IPS DF 6.9 (cell line): ENCODE measurements at regions not wholly inside any gene's neighbourhood (a gene's known extent, or its start where the extent isn't known, plus 50 kb on each side); places are given as distances from the start of the nearest gene placed in this dataset.

Experiments
- DNase-seq: peaks from one replicate; pipeline ENCODE4 v3.0.0-alpha.2; 2013; ENCODE audit warnings: low read depth, low spot score
- H3K27ac ChIP-seq: one replicate; pipeline ENCODE4 v1.5.1; 2013; ENCODE audit warnings: low read length, control low read depth
- H3K27me3 ChIP-seq: 2 replicates; pipeline ENCODE4 v1.6.1; 2013; ENCODE audit warnings: mild to moderate bottlenecking, low read length; ENCODE audit not compliant: control insufficient read depth, insufficient read depth
- H3K36me3 ChIP-seq: 2 replicates; pipeline ENCODE4 v1.6.1; 2013; ENCODE audit warnings: low read length; ENCODE audit not compliant: control insufficient read depth, insufficient read depth
- H3K4me1 ChIP-seq: 2 replicates; pipeline ENCODE4 v1.6.1; 2013; ENCODE audit warnings: low read length; ENCODE audit not compliant: control insufficient read depth, insufficient read depth
- H3K4me3 ChIP-seq: 2 replicates; pipeline ENCODE4 v1.5.1; 2013; ENCODE audit warnings: mild to moderate bottlenecking, low read length
- H3K9me3 ChIP-seq: 2 replicates; pipeline ENCODE4 v1.6.1; 2013; ENCODE audit warnings: low read length, inconsistent platforms; ENCODE audit not compliant: control insufficient read depth, insufficient read depth
- WGBS: extraction: QIAGEN DNeasy Blood & Tissue Kit; methylation state at CpG from one replicate; pipeline ENCODE4 v1.1.7; 2013; ENCODE audit warnings: mixed read lengths, missing lambda C conversion rate; ENCODE audit not compliant: insufficient read length, insufficient coverage; 5-methylcytosine and 5-hydroxymethylcytosine counted together

GRCh38 chr14:34027130-34027989 lies 76.5 kb upstream of the EGLN3 start:
- DNase-seq: no peak
- H3K4me1 ChIP-seq: 0 out of 2 replicates have a peak, but pooled peaks cover 1% of the 10 kb centered on the region
- WGBS: no CpG with 5 or more reads among the region's 3 CpGs
- no peak overlapping the region for H3K27ac ChIP-seq
- H3K4me3 ChIP-seq: no peak overlapping the region
- no peaks in the 10 kb centered on the region for H3K9me3 ChIP-seq
- no peaks in the 10 kb centered on the region for H3K36me3 ChIP-seq
- no peaks in the 10 kb centered on the region for H3K27me3 ChIP-seq

- no peaks in the 10 kb centered on the region for H3K27me3 ChIP-seq
- H3K4me3 ChIP-seq: no peak overlapping the region
- H3K9me3 ChIP-seq: no peaks in the 10 kb centered on the region
- H3K36me3 ChIP-seq: no peaks in the 10 kb centered on the region
- no CpG with 5 or more reads among the region's 4 CpGs for WGBS
- DNase-seq: no peak
- no peak overlapping the region for H3K27ac ChIP-seq
- H3K4me1 ChIP-seq: 0 out of 2 replicates have a peak, but pooled peaks cover 1% of the 10 kb centered on the region
Observed at GRCh38 chr14:34025325-34026017, 74.6 kb upstream of the EGLN3 start.

GRCh38 chr14:34024768-34025144 lies 73.9 kb upstream of the EGLN3 start:
- no peaks in the 10 kb centered on the region for H3K9me3 ChIP-seq
- no peaks in the 10 kb centered on the region for H3K36me3 ChIP-seq
- no peak overlapping the region for H3K4me3 ChIP-seq
- H3K27ac ChIP-seq: no peak overlapping the region
- no peaks in the 10 kb centered on the region for H3K27me3 ChIP-seq
- WGBS: no CpG with 5 or more reads among the region's 2 CpGs
- no peak for DNase-seq
- H3K4me1 ChIP-seq: 0 out of 2 replicates have a peak, but pooled peaks cover 1% of the 10 kb centered on the region

- WGBS: no CpG with 5 or more reads among the region's 13 CpGs
- DNase-seq: no peak
Observed at GRCh38 chr14:34023824-34024767, 73.2 kb upstream of the EGLN3 start.

GRCh38 chr14:34021096-34021495 lies 70.2 kb upstream of the EGLN3 start:
- Histone ChIP-seq H3K27me3 (no peaks in the 10 kb centered on the region), H3K4me3 (no peak overlapping the region), H3K9me3 (no peaks in the 10 kb centered on the region), H3K27ac (no peak overlapping the region), H3K4me1 (no peaks in the 10 kb centered on the region), H3K36me3 (no peaks in the 10 kb centered on the region)
- DNase-seq: no peak
- no CpG with 5 or more reads among the region's 3 CpGs for WGBS

More at GRCh38 chr14:34023824-34024767, 73.2 kb upstream of the EGLN3 start:
- no peaks in the 10 kb centered on the region for H3K27me3 ChIP-seq
- H3K9me3 ChIP-seq: no peaks in the 10 kb centered on the region
- H3K4me1 ChIP-seq: no peaks in the 10 kb centered on the region
- H3K4me3 ChIP-seq: no peak overlapping the region
- no peak overlapping the region for H3K27ac ChIP-seq
- H3K36me3 ChIP-seq: no peaks in the 10 kb centered on the region

- Histone ChIP-seq H3K27me3 (no peaks in the 10 kb centered on the region), H3K27ac (no peak overlapping the region), H3K4me1 (no peaks in the 10 kb centered on the region), H3K4me3 (no peak overlapping the region), H3K9me3 (no peaks in the 10 kb centered on the region), H3K36me3 (no peaks in the 10 kb centered on the region)
- no CpG with 5 or more reads among the region's 3 CpGs for WGBS
- DNase-seq: no peak
Observed at GRCh38 chr14:34020014-34020413, 69.1 kb upstream of the EGLN3 start.

GRCh38 chr14:34018564-34019244 lies 67.8 kb upstream of the EGLN3 start:
- H3K4me3 ChIP-seq: no peak overlapping the region
- no peaks in the 10 kb centered on the region for H3K27me3 ChIP-seq
- H3K4me1 ChIP-seq: no peaks in the 10 kb centered on the region
- DNase-seq: no peak
- no peak overlapping the region for H3K27ac ChIP-seq
- no peaks in the 10 kb centered on the region for H3K9me3 ChIP-seq
- WGBS: 100% methylated on average over 3 of the region's 17 CpGs
- H3K36me3 ChIP-seq: no peaks in the 10 kb centered on the region

- Histone ChIP-seq H3K9me3 (no peaks in the 10 kb centered on the region), H3K27me3 (no peaks in the 10 kb centered on the region), H3K27ac (no peak overlapping the region), H3K4me1 (no peaks in the 10 kb centered on the region; the same call in 1 of the 2 replicates), H3K36me3 (no peaks in the 10 kb centered on the region), H3K4me3 (no peak overlapping the region)
- WGBS: 100% methylated on average over 1 of the region's 5 CpGs
- no peak for DNase-seq
Observed at GRCh38 chr14:34018125-34018524, 67.3 kb upstream of the EGLN3 start.

GRCh38 chr14:34015383-34015782 lies 64.5 kb upstream of the EGLN3 start:
- Histone ChIP-seq H3K4me3 (no peak overlapping the region), H3K4me1 (no peaks in the 10 kb centered on the region; the same call in 1 of the 2 replicates), H3K27ac (no peak overlapping the region), H3K9me3 (no peaks in the 10 kb centered on the region), H3K36me3 (no peaks in the 10 kb centered on the region), H3K27me3 (no peaks in the 10 kb centered on the region)
- WGBS: no CpG with 5 or more reads among the region's 2 CpGs
- no peak for DNase-seq
